HG02981 (cell line): ENCODE measurements at regions not wholly inside any gene's neighbourhood (a gene's known extent, or its start where the extent isn't known, plus 50 kb on each side); places are given as distances from the start of the nearest gene placed in this dataset.
"Not testable (repeated sequence)": the region's sequence is repeated elsewhere in the genome, so short reads cannot be mapped to it uniquely, and the experiment has no call there.

Source experiments
- ATAC-seq: cut with Tn5 transposase; IDR thresholded peaks from one replicate; pipeline ENCODE4 v1.9.1; 2021; ENCODE audit warnings: mild to moderate bottlenecking, moderate library complexity; ENCODE audit not compliant: unreplicated experiment

- ATAC-seq: no peak
These were observed 1127.0 kb downstream of the DNAJB9 start for GRCh38 chr7:109696723-109697122.

- no peak for ATAC-seq
These were observed 1130.0 kb downstream of the DNAJB9 start for GRCh38 chr7:109699661-109700060.

- no peak for ATAC-seq
These were observed 1143.7 kb downstream of the DNAJB9 start for GRCh38 chr7:109713366-109713765.

GRCh38 chr7:109719359-109719758, 1149.7 kb downstream of the DNAJB9 start:
- not testable (repeated sequence) for ATAC-seq

GRCh38 chr7:109734601-109735000, 1164.9 kb downstream of the DNAJB9 start:
- ATAC-seq: no peak

- ATAC-seq: no peak
These were observed 1166.2 kb downstream of the DNAJB9 start for GRCh38 chr7:109735881-109736280.

- ATAC-seq: no peak
These were observed 1176.2 kb downstream of the DNAJB9 start for GRCh38 chr7:109745677-109746410.

- ATAC-seq: no peak
These were observed 1181.6 kb downstream of the DNAJB9 start for GRCh38 chr7:109751241-109751640.

- no peak for ATAC-seq
These were observed 1182.4 kb downstream of the DNAJB9 start for GRCh38 chr7:109752068-109752467.

GRCh38 chr7:109757713-109758112, 1188.0 kb downstream of the DNAJB9 start:
- no peak for ATAC-seq

- ATAC-seq: no peak
These were observed 1193.9 kb downstream of the DNAJB9 start for GRCh38 chr7:109763611-109764010.

- no peak for ATAC-seq
These were observed 1202.5 kb downstream of the DNAJB9 start for GRCh38 chr7:109772161-109772560.

- ATAC-seq: no peak
These were observed 1213.1 kb downstream of the DNAJB9 start for GRCh38 chr7:109782806-109783205.

- ATAC-seq: no peak
These were observed 1236.9 kb downstream of the DNAJB9 start for GRCh38 chr7:109806548-109806947.

GRCh38 chr7:109821156-109821555, 1251.5 kb downstream of the DNAJB9 start:
- ATAC-seq: no peak

- ATAC-seq: no peak
These were observed 1256.1 kb upstream of the LRRN3 start for GRCh38 chr7:109834851-109835250.

- no peak for ATAC-seq
These were observed 1255.3 kb upstream of the LRRN3 start for GRCh38 chr7:109835577-109835976.

- no peak for ATAC-seq
These were observed 1254.9 kb upstream of the LRRN3 start for GRCh38 chr7:109836016-109836415.

- no peak for ATAC-seq
These were observed 1248.5 kb upstream of the LRRN3 start for GRCh38 chr7:109842386-109842785.

GRCh38 chr7:109844362-109844761, 1246.6 kb upstream of the LRRN3 start:
- ATAC-seq: no peak

- ATAC-seq: no peak
These were observed 1226.7 kb upstream of the LRRN3 start for GRCh38 chr7:109864230-109864629.

- no peak for ATAC-seq
These were observed 1222.6 kb upstream of the LRRN3 start for GRCh38 chr7:109868215-109868860.

GRCh38 chr7:109873296-109873695, 1217.6 kb upstream of the LRRN3 start:
- ATAC-seq: no peak
